ENCODE measurements at regions not wholly inside any gene's neighbourhood (a gene's known extent, or its start where the extent isn't known, plus 50 kb on each side); places are given as distances from the start of the nearest gene placed in this dataset.
"Not testable (repeated sequence)": the region's sequence is repeated elsewhere in the genome, so short reads cannot be mapped to it uniquely, and the experiment has no call there.

GRCh38 chrX:35590210-35590609 lies 207.9 kb upstream of the MAGEB16 start (continued):
- TF ChIP-seq, protein P1, sequence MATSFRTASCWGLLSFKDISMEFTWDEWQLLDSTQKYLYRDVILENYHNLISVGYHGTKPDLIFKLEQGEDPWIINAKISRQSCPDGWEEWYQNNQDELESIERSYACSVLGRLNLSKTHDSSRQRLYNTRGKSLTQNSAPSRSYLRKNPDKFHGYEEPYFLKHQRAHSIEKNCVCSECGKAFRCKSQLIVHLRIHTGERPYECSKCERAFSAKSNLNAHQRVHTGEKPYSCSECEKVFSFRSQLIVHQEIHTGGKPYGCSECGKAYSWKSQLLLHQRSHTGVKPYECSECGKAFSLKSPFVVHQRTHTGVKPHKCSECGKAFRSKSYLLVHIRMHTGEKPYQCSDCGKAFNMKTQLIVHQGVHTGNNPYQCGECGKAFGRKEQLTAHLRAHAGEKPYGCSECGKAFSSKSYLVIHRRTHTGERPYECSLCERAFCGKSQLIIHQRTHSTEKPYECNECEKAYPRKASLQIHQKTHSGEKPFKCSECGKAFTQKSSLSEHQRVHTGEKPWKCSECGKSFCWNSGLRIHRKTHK (tag by site-specific recombination; IDR thresholded peaks at IDR 0.05), result no peak

DNA sequence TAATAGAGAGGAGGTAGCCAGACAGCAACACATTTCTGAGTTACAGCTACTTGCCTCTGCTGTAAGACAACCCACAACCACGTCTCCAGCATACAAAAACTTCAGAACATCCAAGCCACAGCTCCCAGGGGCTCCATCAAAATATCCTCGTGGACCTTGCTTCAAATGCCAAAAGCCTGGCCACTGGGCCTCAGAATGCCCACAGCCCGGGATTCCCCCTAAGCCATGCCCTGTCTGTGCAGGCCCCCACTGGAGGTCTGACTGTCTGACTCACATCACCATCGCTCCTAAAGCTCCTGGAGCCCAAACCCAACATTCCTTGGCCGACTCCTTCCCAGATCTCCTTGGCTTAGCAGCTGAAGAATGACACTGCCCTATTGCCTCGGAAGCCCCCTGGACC lies 186.6 kb upstream of the MAGEB16 start:
- H3K9me3 ChIP-seq (ENCODE audit: control insufficient read depth, insufficient read depth, low read depth, low read length); POLR2A ChIA-PET; H3K27ac ChIP-seq (ENCODE audit: extremely low read depth, low read depth, low read length); H3K36me3 ChIP-seq (ENCODE audit: control insufficient read depth in 2 of 2, insufficient read depth in 1 of 2, low read length in 2 of 2); H3K4me1 ChIP-seq (ENCODE audit: control insufficient read depth, insufficient read depth, low read length); H3K4me3 ChIP-seq (ENCODE audit: low read depth, low read length): not testable (repeated sequence)
- CTCF ChIA-PET, result interaction anchor here (0.6 to 0.7 kb wide), 2 partner anchors 1126 to 1452 kb away, joined by 3 read pairs; no protein-coding TSS in a partner anchor

DNA sequence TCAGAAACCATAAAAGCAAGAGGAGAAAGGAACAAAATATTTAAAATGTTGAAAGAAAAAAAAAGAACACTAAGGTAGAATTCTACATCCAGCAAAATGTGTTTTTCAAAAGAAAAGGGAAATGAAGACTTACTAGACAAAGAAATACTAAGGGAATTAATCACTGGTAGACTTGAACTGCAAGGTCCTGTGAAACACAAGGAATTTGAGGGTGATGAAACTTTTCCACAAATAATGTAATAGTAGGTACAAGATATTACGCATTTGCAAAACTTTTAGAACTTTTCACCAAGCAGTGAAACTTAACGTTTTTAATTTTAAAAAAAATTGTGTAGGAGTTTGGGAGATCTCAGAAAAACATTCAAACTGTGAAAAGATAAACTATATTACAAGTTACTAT lies 180.3 kb upstream of the MAGEB16 start:
- TF ChIP-seq, protein P2, sequence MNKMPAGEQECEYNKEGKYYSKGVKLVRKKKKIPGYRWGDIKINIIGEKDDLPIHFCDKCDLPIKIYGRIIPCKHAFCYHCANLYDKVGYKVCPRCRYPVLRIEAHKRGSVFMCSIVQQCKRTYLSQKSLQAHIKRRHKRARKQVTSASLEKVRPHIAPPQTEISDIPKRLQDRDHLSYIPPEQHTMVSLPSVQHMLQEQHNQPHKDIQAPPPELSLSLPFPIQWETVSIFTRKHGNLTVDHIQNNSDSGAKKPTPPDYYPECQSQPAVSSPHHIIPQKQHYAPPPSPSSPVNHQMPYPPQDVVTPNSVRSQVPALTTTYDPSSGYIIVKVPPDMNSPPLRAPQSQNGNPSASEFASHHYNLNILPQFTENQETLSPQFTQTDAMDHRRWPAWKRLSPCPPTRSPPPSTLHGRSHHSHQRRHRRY (tag by site-specific recombination; IDR thresholded peaks at IDR 0.05), result no peak
- TF ChIP-seq ZNF670 (tag by site-specific recombination; IDR thresholded peaks at IDR 0.05; ENCODE audit: low read depth) (no peak), ZFP3 (tag by site-specific recombination; IDR thresholded peaks at IDR 0.05; ENCODE audit: low read depth) (no peak), ZBTB44 (tag by site-specific recombination; IDR thresholded peaks at IDR 0.05) (no peak), ZNF416 (tag by site-specific recombination; IDR thresholded peaks at IDR 0.05) (no peak), PATZ1 (tag by site-specific recombination; IDR thresholded peaks at IDR 0.05) (no peak), ZNF501 (tag by site-specific recombination; IDR thresholded peaks at IDR 0.05) (no peak)
- TF ChIP-seq, protein P3, sequence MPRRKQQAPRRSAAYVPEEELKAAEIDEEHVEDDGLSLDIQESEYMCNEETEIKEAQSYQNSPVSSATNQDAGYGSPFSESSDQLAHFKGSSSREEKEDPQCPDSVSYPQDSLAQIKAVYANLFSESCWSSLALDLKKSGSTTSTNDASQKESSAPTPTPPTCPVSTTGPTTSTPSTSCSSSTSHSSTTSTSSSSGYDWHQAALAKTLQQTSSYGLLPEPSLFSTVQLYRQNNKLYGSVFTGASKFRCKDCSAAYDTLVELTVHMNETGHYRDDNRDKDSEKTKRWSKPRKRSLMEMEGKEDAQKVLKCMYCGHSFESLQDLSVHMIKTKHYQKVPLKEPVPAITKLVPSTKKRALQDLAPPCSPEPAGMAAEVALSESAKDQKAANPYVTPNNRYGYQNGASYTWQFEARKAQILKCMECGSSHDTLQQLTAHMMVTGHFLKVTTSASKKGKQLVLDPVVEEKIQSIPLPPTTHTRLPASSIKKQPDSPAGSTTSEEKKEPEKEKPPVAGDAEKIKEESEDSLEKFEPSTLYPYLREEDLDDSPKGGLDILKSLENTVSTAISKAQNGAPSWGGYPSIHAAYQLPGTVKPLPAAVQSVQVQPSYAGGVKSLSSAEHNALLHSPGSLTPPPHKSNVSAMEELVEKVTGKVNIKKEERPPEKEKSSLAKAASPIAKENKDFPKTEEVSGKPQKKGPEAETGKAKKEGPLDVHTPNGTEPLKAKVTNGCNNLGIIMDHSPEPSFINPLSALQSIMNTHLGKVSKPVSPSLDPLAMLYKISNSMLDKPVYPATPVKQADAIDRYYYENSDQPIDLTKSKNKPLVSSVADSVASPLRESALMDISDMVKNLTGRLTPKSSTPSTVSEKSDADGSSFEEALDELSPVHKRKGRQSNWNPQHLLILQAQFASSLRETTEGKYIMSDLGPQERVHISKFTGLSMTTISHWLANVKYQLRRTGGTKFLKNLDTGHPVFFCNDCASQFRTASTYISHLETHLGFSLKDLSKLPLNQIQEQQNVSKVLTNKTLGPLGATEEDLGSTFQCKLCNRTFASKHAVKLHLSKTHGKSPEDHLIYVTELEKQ (tag by site-specific recombination; IDR thresholded peaks at IDR 0.05; ENCODE audit: borderline replicate concordance), result no peak
- Histone ChIP-seq H3K36me3 (ENCODE audit: control insufficient read depth in 2 of 2, insufficient read depth in 1 of 2, low read length in 2 of 2) (no peaks in the 10 kb centered on the region), H3K27ac (ENCODE audit: extremely low read depth, low read depth, low read length) (no peak overlapping the region), H3K4me3 (ENCODE audit: low read depth, low read length) (no peak overlapping the region), H3K9me3 (ENCODE audit: control insufficient read depth, insufficient read depth, low read depth, low read length) (no peaks in the 10 kb centered on the region), H3K4me1 (ENCODE audit: control insufficient read depth, insufficient read depth, low read length) (no peaks in the 10 kb centered on the region)
- POLR2A ChIA-PET, result no interaction called here
- CTCF ChIA-PET, result no interaction called here

DNA sequence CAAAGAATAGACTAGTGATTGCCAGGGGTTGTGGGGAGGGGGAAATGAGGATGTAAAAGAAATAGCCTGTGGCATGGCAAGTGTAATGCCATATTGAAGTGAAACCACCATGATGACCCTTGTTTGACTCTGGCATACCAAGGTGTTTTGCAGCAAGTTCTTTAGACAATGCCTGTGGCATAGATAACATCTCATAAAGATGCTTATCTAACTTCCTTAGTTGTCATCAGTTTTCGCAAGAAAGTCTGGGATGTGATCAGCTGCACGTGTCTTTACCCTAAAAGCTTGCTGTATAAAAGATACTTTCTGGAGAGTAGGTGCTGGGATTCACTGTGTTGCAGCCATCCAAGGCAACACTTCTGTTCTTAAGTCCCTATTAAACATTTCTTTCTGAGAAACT lies 176.1 kb upstream of the MAGEB16 start:
- CTCF ChIA-PET, result no interaction called here
- H3K4me3 ChIP-seq (ENCODE audit: low read depth, low read length), result no peak overlapping the region
- no peaks in the 10 kb centered on the region for H3K9me3 ChIP-seq (ENCODE audit: control insufficient read depth, insufficient read depth, low read depth, low read length)
- no peak overlapping the region for H3K27ac ChIP-seq (ENCODE audit: extremely low read depth, low read depth, low read length)
- H3K4me1 ChIP-seq (ENCODE audit: control insufficient read depth, insufficient read depth, low read length), result no peaks in the 10 kb centered on the region
- H3K36me3 ChIP-seq (ENCODE audit: control insufficient read depth in 2 of 2, insufficient read depth in 1 of 2, low read length in 2 of 2), result no peaks in the 10 kb centered on the region
- POLR2A ChIA-PET, result no interaction called here
- TF ChIP-seq, protein P4, sequence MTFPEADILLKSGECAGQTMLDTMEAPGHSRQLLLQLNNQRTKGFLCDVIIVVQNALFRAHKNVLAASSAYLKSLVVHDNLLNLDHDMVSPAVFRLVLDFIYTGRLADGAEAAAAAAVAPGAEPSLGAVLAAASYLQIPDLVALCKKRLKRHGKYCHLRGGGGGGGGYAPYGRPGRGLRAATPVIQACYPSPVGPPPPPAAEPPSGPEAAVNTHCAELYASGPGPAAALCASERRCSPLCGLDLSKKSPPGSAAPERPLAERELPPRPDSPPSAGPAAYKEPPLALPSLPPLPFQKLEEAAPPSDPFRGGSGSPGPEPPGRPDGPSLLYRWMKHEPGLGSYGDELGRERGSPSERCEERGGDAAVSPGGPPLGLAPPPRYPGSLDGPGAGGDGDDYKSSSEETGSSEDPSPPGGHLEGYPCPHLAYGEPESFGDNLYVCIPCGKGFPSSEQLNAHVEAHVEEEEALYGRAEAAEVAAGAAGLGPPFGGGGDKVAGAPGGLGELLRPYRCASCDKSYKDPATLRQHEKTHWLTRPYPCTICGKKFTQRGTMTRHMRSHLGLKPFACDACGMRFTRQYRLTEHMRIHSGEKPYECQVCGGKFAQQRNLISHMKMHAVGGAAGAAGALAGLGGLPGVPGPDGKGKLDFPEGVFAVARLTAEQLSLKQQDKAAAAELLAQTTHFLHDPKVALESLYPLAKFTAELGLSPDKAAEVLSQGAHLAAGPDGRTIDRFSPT (tag by site-specific recombination; IDR thresholded peaks at IDR 0.05), result no peak
- TF ChIP-seq ZNF626 (tag by site-specific recombination; IDR thresholded peaks at IDR 0.05), result no peak
- no peak for TF ChIP-seq SP3 (tag by site-specific recombination; IDR thresholded peaks at IDR 0.05)
- no peak for TF ChIP-seq ZNF155 (tag by site-specific recombination; IDR thresholded peaks at IDR 0.05)
- no peak for TF ChIP-seq HOXA7 (CRISPR knock-in tag; IDR thresholded peaks at IDR 0.05; ENCODE audit: borderline replicate concordance)
- no peak for TF ChIP-seq ZNF76 (tag by site-specific recombination; IDR thresholded peaks at IDR 0.05; ENCODE audit: borderline replicate concordance, low read depth)
- no peak for TF ChIP-seq KLF17 (tag by site-specific recombination; IDR thresholded peaks at IDR 0.05)

All from HEK293 (cell line).